OCI-LY3 (cell line): ENCODE measurements at regions not wholly inside any gene's neighbourhood (a gene's known extent, or its start where the extent isn't known, plus 50 kb on each side); places are given as distances from the start of the nearest gene placed in this dataset.

ENCODE experiments used
- CTCF ChIP-seq: fragments of 200-600, 300-600 bp; sonication (generic); IDR thresholded peaks from 2 replicates; pipeline ENCODE4 v1.5.1; 2014; ENCODE audit warnings: antibody characterized with exemption, low read length, low read depth
- EZH2phosphoT487 ChIP-seq: fragments of 200-600 bp; shearing (Covaris generic); IDR thresholded peaks from 2 replicates; pipeline ENCODE4 v1.6.1; 2018; ENCODE audit warnings: antibody characterized with exemption, mixed run types, low read depth

GRCh38 chr6:126199466-126199865, 140.4 kb upstream of the CENPW start:
- no peak for TF ChIP-seq CTCF
- no peak for TF ChIP-seq EZH2phosphoT487
